GM21723 (cell line): ENCODE measurements at regions not wholly inside any gene's neighbourhood (a gene's known extent, or its start where the extent isn't known, plus 50 kb on each side); places are given as distances from the start of the nearest gene placed in this dataset.
"Not testable (repeated sequence)": the region's sequence is repeated elsewhere in the genome, so short reads cannot be mapped to it uniquely, and the experiment has no call there.

Source experiments
- ATAC-seq: cut with Tn5 transposase; IDR thresholded peaks from one replicate; pipeline ENCODE4 v1.9.1; 2021; ENCODE audit warnings: mild to moderate bottlenecking, moderate library complexity; ENCODE audit not compliant: unreplicated experiment

GRCh38 chr14:39568809-39569538 is 136.7 kb upstream of the FBXO33 start:
- ATAC-seq: no peak

- ATAC-seq: no peak
Observed at GRCh38 chr14:39566795-39567194, 134.6 kb upstream of the FBXO33 start.

- ATAC-seq: no peak
Observed at GRCh38 chr14:39563361-39563760, 131.1 kb upstream of the FBXO33 start.

GRCh38 chr14:39562175-39562574 is 129.9 kb upstream of the FBXO33 start:
- no peak for ATAC-seq

- no peak for ATAC-seq
Observed at GRCh38 chr14:39558525-39558924, 126.3 kb upstream of the FBXO33 start.

DNA sequence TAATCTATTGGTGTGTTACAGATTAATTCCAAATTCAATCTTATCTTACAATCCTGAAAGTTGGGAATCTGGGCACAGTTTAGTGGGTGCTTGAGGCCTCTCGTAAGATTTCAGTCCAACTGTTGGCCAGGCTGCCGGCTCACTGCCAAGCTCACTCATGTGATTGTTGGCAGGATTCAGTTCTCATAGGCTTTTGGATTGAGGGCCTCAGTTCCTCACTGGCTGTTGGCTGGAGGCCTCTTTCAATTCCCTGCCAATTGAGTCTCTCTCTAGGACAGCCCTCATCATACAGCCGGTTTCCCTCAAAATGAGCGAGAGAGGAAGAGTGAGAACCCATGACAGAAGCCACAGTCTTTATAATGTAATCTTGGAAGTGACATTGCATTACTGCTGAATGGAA is 123.5 kb upstream of the FBXO33 start:
- ATAC-seq: no peak

GRCh38 chr14:39554576-39554975 is 122.3 kb upstream of the FBXO33 start:
- no peak for ATAC-seq

- no peak for ATAC-seq
Observed at GRCh38 chr14:39548358-39548757, 116.1 kb upstream of the FBXO33 start.

DNA sequence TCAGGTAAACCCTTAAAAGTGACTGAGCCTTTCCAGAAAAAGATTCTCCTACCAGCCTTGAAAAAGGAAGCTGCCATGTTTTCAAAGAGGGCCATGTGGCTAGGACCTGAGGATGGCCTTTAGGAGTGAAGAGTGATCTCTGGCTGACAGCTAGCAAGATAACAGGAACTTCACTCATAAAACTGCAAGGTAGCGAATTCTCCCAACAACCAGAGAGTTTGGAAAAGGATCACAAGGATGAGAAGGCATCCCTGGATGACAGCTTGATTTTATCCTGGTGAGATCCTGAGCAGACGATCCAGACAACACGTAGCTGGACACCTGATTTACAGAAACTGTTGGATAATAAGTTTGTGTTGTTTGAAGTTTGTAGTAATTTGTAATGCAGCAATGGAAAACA is 115.6 kb upstream of the FBXO33 start:
- ATAC-seq: no peak

GRCh38 chr14:39505812-39506211 is 73.6 kb upstream of the FBXO33 start:
- ATAC-seq: no peak

DNA sequence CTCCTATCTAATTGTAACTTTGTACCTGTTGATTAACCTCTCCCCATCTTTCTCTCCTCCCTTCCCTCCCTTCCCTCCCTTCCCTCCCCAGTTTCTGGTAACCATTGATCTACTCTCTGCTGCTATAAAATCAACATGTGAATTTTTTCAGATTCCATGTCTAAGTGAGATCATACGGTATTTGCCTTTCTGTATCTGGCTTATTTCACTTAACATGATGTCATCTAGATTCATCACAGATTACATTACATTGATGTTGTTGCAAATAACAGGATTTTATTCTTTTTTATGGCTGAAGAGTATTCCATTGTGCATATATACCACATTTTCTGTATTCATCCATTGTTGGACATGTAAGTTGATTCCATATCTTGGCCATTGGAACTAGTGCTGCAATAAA is 68.0 kb upstream of the FBXO33 start:
- ATAC-seq: no peak

- ATAC-seq: no peak
Observed at GRCh38 chr14:39499514-39499913, 67.3 kb upstream of the FBXO33 start.

- ATAC-seq: not testable (repeated sequence)
Observed at GRCh38 chr14:39497677-39498076, 65.4 kb upstream of the FBXO33 start.

GRCh38 chr14:39492267-39492666 is 60.0 kb upstream of the FBXO33 start:
- ATAC-seq: no peak

DNA sequence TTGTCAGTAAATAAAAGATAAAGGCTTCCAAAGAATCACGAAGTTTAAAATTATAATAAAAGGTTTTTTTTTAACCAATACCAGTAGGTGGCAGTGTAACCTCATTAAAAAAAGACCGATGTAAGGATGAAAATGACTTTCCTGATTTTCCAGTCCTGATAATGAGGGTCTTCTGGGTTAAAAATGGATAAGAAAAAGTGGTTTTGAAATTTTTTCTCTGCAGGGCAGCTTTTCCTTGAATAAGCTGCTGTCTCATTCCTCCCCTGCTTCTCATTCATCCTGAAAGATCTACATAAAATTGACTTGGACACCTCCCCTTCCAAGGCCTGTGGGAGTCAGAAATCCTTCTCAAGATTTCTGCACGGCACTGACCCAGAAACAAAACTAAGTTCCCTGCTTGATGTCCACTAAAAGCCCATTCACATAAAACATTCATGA is 58.9 kb upstream of the FBXO33 start:
- no peak for ATAC-seq

DNA sequence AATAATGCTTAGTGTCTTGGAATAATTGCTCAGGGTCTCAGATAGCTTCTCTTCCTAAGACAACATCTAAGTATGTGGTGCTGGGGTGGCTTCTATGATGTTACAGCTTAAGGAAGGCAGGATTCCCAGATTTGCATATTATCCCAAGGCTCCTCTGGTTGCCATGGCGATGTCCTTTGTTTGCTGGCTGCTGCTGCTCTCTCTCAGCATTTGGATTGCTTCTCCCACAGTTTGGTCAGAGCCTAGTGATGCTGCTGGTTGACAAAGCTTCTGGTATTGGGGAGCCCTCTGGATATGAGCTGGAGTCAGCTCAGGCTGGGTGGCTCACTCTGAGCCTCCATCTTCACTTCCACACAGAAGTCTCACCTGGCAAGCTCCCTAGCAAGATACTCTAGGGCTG is 56.4 kb upstream of the FBXO33 start:
- no peak for ATAC-seq

- no peak for ATAC-seq
Observed at GRCh38 chr14:39483682-39484081, 51.4 kb upstream of the FBXO33 start.
